ENCODE measurements at regions not wholly inside any gene's neighbourhood (a gene's known extent, or its start where the extent isn't known, plus 50 kb on each side); places are given as distances from the start of the nearest gene placed in this dataset.

- ATAC-seq: no peak
Measured at GRCh38 chr6:10303608-10304506, 111.0 kb downstream of the TFAP2A start.

DNA sequence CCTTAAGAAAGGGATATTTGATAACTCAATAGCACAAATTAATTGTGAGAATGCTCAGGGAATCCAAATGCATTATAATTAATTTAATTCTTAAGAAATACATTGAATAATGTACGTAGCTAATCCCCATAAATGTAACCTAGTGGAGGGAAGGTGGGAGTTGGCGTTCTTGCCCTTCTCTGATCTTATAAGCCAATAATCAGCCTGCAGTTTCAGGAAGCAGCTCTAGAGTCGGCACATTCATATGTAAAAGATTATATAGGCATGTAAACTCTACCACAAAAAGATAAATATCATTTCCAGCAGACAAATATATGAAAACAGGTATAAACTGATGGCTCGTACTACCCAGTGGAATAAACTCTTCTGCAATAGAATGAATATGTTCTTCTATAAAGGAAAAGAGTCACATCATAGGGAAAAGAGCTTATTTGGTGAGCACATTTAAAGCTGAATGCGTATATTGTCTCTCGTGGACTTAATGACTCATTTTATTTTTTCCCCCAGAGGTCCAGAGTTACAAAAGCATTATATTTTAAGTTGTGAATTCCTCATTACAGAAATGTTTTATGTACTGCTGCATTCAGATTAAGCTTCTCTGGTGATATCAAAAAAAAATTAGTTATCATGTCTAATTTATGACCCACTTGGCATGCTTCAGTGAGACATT, 112.2 kb downstream of the TFAP2A start:
- no peak for ATAC-seq

- no peak for ATAC-seq
Measured at GRCh38 chr6:10300071-10300470, 114.8 kb downstream of the TFAP2A start.

GRCh38 chr6:10297832-10298231, 117.0 kb downstream of the TFAP2A start:
- ATAC-seq: no peak

GRCh38 chr6:10278746-10279145, 136.1 kb downstream of the TFAP2A start:
- ATAC-seq: no peak

GRCh38 chr6:10276660-10277287, 138.1 kb downstream of the TFAP2A start:
- no peak for ATAC-seq

GRCh38 chr6:10276106-10276505, 138.8 kb downstream of the TFAP2A start:
- no peak for ATAC-seq

DNA sequence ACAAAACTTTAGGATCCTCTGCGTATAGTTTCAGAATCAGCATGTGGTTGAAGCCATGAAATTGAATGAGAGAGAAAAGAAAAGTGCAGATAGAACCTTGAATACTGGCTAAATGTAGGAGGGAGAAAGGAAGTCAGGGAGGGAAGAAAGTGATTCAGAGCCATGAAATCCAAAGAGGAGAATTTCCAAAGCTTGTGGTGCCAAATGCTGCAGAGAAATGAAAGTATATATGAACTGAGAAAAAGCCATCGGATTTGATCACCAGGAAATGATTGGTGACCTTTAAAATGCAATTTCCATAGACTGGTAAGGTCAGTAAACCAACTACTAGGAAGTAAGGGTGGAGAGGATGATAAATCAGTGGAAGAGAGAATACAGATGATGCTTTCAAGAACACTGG, 142.3 kb downstream of the TFAP2A start:
- no peak for ATAC-seq

DNA sequence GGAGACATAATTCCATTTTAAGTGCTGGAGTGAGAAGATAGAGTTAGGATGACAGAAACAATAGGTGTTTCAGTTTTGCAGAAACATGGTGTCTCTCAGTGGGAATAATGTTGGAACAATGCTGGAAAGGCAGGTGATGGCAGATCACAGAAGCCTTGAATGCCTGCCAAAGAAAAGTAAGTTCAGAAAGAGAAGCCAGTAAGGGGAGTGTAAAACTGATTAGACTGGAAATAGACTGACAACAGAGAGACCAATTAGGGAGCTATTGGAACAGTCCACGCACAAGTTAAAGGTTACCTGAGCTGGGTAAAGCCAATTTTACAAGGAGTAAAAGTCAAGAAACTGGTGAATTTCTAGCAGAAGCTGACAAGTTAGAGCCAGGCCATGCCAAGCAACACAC, 142.9 kb downstream of the TFAP2A start:
- ATAC-seq: no peak

- no peak for ATAC-seq
Measured at GRCh38 chr6:10269814-10270472, 144.9 kb downstream of the TFAP2A start.

DNA sequence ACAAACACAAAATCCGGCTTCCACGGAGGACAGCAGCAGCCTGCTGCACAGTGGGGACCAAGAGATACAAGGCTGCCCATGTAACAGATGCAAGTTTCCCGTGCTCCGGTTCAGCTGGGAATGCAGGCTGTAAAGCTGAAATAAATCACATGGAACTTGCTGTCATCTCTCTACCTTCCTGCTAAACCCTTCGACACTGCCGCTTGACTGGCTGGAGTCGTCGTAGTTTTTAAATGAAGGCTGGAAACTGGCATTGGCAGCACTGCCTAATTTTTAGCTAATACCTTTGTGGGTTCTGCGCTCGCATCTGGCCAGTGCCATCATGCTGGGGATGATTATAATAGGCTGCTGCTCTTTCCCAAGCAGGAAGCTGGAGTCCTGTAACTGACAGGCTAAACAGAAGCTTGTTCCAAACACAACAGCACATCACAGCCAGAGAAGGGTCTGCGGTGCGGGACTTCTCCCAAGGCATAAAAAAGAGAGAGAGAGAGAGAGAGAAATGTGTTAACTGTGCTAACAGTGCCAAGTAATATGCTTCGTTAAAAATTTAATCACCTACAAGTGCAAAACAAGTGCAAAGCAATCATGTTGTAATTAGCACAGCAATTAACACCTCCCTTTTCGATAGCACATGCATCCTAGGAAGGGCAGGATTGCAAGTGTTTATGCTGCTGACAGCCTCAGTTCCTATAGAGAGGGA, 146.1 kb downstream of the TFAP2A start:
- ATAC-seq: no peak

DNA sequence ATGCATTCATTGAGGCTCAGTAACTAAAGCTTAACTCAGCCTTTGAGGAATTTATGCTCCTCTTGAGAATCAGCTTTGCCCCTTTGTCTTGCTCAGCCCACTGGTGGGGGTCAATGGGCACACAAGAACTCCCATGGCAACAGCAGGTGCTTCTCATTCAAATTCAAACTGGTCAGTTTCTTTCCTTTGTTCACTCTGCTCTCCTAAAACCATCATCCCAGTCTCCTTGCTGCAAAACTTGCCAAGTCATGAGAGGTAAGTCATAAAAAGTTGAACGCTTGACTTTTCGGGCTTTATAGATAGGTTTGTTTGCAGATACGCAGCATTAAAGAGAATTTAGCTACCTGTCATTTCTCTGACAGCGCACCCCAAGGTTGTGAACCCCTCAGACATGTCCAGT, 146.8 kb downstream of the TFAP2A start:
- no peak for ATAC-seq

- no peak for ATAC-seq
Measured at GRCh38 chr6:10266462-10266861, 148.4 kb downstream of the TFAP2A start.

DNA sequence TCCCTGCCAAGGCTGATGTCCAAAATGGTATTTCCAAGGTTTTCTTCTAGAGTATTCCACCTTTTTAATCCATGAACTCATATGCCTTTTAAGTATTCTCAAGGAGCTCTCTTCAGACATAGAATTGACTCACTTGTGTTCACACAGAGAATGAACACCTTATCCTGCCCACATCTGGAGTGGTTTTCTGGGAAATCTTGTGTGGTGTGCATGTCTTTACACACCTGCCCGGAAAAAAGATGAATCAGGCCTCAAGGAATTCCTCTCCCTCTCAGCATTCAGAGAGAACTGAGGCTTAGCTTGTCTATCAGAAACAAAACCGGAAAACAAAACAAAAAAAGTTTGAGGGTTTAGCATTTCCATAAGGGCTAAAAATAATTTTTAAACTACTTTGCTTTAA, 148.8 kb downstream of the TFAP2A start:
- ATAC-seq: no peak

GRCh38 chr6:10262505-10262904, 152.4 kb downstream of the TFAP2A start:
- ATAC-seq: no peak

- no peak for ATAC-seq
Measured at GRCh38 chr6:10259671-10260070, 155.2 kb downstream of the TFAP2A start.

DNA sequence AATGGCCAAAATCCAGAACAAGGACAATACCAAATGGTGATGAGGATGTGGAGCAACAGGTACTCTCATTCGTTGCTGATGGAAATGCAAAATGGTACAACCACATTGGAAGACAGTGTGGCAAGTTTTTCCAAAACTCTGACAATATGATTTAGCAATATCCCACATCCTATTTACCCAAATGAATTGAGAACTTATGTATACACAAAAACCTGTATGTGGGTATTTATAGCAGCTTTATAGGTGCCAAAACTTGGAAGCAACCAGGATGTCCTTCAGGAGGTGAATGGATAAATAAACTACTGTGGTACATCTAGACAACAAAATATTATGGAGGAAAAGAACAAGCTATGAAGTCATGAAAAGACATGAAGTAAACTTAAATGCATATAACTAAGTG, 156.5 kb downstream of the TFAP2A start:
- no peak for ATAC-seq

DNA sequence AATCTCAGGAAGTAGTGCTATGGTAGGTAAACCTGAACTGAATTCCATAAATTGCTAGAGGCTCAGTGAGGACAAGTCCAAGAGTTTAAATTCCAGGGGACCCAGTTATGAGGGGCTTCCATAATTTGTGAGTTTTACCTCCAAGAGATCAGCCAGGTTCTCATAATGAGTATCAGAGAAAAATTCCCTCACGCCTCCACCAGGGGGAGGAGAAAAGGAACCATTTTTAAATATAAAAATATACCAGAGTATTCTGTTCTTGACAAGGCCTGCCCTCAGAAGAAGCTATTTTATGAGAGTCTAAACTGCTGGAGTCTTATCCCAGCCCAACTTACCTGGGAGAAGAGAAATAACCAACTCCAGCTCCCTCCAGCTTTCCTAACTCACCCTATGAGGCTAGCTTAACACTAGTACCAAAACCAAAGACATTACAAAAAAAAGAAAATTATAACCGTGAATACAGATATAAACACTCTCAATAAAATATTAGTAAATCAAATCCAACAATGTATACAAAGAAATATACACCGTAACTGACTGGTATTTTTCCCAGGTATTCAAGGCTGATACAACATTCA, 158.7 kb downstream of the TFAP2A start:
- no peak for ATAC-seq

DNA sequence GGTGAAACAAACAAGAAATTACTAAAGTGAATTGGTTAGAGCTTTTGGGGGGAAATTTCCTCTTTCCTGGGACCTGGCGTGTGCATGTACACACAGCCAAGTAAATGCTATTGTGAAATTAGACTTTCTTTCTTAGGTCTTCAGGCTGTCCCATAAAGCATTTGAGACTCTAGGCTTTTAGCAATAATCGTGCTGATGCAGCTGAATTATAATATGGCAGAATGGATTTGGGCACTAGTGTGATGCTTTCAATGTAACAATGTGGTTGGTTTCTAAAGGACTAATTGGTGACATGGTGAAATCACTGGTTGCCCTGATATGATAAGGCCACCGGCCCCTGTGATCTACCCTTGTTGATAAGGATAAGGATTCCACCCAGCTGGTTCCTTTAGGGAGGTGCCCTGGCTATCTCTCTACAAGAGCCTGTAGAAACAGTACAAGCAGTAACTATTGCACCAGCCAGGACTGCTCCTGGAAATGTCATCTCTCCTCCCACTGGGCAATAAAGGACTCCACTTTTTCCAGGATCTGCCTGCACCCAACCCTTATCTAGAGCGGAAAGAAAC, 164.1 kb downstream of the TFAP2A start:
- no peak for ATAC-seq

DNA sequence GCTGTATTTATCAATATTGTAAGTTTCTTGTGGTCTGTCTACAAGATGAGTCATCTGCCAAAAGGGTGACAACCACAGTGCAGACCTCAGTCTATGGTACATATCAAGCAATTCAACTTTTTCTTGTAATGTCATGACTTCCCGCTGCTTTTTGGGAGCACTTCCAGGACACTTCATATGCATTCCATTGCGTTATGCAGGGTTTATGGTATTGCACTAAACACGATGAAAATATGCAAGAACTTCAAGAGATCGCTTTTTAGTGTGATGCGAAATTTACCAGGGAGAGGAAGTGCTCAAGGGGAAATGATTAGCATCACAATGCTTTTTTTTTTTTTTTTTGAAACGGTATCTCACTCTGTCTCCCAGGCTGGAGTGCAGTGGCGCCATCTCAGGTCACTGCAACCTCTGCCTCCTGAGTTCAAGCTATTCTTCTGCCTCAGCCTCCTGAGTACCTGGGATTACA, 166.5 kb downstream of the TFAP2A start:
- no peak for ATAC-seq

DNA sequence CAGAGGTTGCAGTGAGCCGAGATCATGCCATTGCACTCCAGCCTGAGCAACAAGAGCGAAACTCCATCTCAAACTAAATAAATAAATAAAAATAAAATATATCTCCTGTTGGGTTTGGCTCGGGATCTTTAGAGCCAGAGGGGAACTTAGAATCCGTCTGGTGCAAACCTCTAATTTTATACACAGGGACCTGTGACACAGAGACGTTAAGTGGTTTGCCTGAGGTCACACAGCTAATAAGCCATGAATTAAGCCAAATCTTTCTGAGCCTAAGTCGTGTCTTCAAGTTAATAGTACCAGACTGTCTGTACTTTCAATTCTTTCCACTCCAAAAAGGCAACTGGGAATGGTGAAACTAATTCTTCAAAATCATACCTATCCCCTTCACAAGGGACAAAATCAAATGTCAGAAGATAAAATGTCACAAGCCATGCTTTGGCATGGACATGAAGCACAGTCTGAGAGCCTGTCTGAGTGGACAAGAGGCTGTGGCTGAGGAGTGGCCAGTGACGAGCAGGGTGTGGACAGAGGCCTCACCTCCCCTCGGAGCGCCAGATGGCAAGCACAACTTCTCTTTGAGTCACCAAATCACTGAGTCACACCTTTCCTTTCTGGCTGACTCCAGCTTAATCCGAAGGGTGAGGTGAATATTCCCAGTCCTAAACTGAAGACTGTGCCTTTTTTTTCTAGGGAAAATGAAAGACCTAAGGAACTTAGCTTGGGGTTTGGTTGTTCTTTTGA, 177.4 kb downstream of the TFAP2A start:
- no peak for ATAC-seq
